GM19397 (cell line): ENCODE measurements at regions not wholly inside any gene's neighbourhood (a gene's known extent, or its start where the extent isn't known, plus 50 kb on each side); places are given as distances from the start of the nearest gene placed in this dataset.

Experiments
- ATAC-seq: cut with Tn5 transposase; IDR thresholded peaks from one replicate; pipeline ENCODE4 v1.9.1; 2021; ENCODE audit warnings: mild to moderate bottlenecking, moderate library complexity; ENCODE audit not compliant: unreplicated experiment

- ATAC-seq: peak; percentile 97
These were observed 87.9 kb downstream of the CHST2 start for GRCh38 chr3:143207338-143207961.

GRCh38 chr3:143208976-143209714 is 89.6 kb downstream of the CHST2 start:
- ATAC-seq: no peak

DNA sequence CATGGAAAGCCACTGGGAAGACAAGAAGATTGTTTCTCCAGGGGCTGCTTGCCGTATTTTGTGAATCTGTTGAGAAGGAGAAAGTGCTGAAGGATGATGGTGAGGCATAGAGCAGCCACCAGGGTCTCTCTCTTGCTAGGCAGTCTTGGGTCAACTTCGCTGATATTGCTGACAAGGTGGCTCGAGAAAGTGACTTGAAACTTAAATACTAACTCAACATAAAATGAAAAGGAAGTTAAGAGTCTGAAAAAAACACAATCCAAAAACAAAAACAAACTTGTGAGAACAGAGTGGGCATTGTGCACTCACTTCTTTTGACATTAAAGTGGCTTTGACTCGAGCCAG is 90.1 kb downstream of the CHST2 start:
- ATAC-seq: no peak

DNA sequence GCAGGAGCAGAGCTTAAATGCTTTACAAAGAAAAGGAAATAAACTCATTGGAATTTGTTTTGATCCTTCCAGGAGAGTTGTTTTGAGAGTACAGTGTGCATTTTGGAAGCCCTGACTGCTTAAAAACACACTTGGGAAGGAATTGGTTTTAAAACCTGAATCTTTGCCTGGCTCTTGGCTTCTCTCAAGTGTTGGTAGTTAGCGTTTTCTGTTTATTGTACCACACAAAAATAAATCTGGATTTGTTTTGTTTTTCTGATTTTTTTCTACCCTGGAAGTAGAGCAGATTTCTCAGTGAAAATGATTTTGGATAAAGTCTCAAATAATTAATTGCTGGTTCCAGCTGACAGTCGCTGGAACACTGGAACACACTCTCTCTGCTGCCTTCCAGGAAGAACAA is 90.6 kb downstream of the CHST2 start:
- no peak for ATAC-seq

DNA sequence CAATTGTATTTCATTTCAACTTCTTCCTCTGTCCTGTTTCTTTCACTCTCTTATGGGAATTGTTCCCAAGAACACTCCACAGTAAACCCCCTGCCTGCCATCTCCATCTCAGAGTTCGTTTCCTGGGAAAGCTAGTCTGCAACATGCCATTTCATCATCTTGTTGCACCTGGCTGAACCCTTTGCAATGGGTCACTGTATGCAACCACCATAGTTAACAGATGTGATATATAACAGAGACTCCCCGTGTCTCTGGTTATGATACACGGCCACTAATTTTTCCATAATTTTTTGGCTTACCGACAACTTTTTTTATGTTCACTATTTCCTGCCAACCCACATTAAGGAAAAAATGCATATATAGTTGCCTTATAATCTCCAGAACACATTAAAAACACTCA is 95.5 kb downstream of the CHST2 start:
- no peak for ATAC-seq
